K562 (cell line): ENCODE measurements at regions not wholly inside any gene's neighbourhood (a gene's known extent, or its start where the extent isn't known, plus 50 kb on each side); places are given as distances from the start of the nearest gene placed in this dataset.

Experiments used
- ATF7 ChIP-seq: fragments of 450-650 bp; IDR thresholded peaks from 2 replicates; pipeline ENCODE4 v1.7.1; 2014; ENCODE audit warnings: mild to moderate bottlenecking, moderate library complexity
- BHLHE40 ChIP-seq: IDR thresholded peaks from 2 replicates; pipeline ENCODE4 v1.6.1; 2011; ENCODE audit warnings: low read length, improper control_type of control experiment
- CHAMP1 ChIP-seq: fragments of 450-650 bp; IDR thresholded peaks from 2 replicates; pipeline ENCODE4 v1.6.1; 2016; ENCODE audit warnings: mild to moderate bottlenecking
- CREB1 ChIP-seq, 2 experiments: sonication (generic) in 1 of 2; formaldehyde crosslinking in 1 of 2; IDR thresholded peaks; 2 replicates each; pipeline versions ENCODE4 v1.6.1 to v1.8.0; 2012 to 2022; ENCODE audit warnings: inconsistent platforms in 1 of 2, mild to moderate bottlenecking in 1 of 2, missing genetic modification reagents in 1 of 2, moderate library complexity in 1 of 2
- EGR1 ChIP-seq: fragments of 450-650 bp; conservative IDR thresholded peaks from 2 replicates; pipeline ENCODE4 v1.6.1; 2017; ENCODE audit warnings: mild to moderate bottlenecking
- FOXJ2 ChIP-seq: fragments of 200-800 bp; sonication (Bioruptor generic); IDR thresholded peaks from 2 replicates; pipeline ENCODE4 v1.6.1; 2016; ENCODE audit warnings: missing genetic modification characterization, missing compliant biosample characterization
- HNRNPLL ChIP-seq: fragments of 200-400 bp; formaldehyde crosslinking; IDR thresholded peaks from 2 replicates; pipeline ENCODE4 v1.6.1; 2017; ENCODE audit warnings: low read length, low read depth, mild to moderate bottlenecking; ENCODE audit not compliant: poor library complexity, severe bottlenecking
- MIER1 ChIP-seq: fragments of 450-650 bp; IDR thresholded peaks from 2 replicates; pipeline ENCODE4 v1.6.1; 2016; ENCODE audit warnings: antibody characterized with exemption, mild to moderate bottlenecking, low read depth
- MYNN ChIP-seq, 2 experiments: sonication (generic); formaldehyde crosslinking in 1 of 2; IDR thresholded peaks; 2 replicates each; pipeline versions ENCODE4 v1.5.0 to v1.6.1; 2016 to 2020; ENCODE audit warnings: antibody characterized with exemption in 1 of 2, missing genetic modification reagents in 1 of 2
- NEUROD1 ChIP-seq: fragments of 150-350 bp; IDR thresholded peaks from 2 replicates; pipeline ENCODE4 v1.6.1; 2014; ENCODE audit warnings: borderline replicate concordance, low read length, low read depth; ENCODE audit not compliant: partially characterized antibody
- NR1H2 ChIP-seq: sonication (generic); formaldehyde crosslinking; IDR thresholded peaks from 2 replicates; pipeline ENCODE4 v1.4.0; 2020; ENCODE audit warnings: mild to moderate bottlenecking, missing genetic modification reagents
- TRIM28 ChIP-seq: fragments of 450-650 bp; IDR thresholded peaks from 2 replicates; pipeline ENCODE4 v1.6.1; 2017
- XRCC3 ChIP-seq: fragments of 450-650 bp; IDR thresholded peaks from 2 replicates; pipeline ENCODE4 v1.6.1; 2017; ENCODE audit warnings: mild to moderate bottlenecking, moderate library complexity
- ZBTB1 ChIP-seq: sonication (generic); formaldehyde crosslinking; IDR thresholded peaks from 2 replicates; pipeline ENCODE4 v1.8.1; 2023; ENCODE audit warnings: missing genetic modification reagents, low read depth, mild to moderate bottlenecking, borderline replicate concordance
- ZNF12 ChIP-seq: sonication (generic); formaldehyde crosslinking; IDR thresholded peaks from 2 replicates; pipeline ENCODE4 v1.4.0; 2020; ENCODE audit warnings: mild to moderate bottlenecking, missing genetic modification reagents
- ZNF445 ChIP-seq: fragments of 250-450 bp; sonication (Bioruptor Pico); IDR thresholded peaks from 2 replicates; pipeline ENCODE4 v1.4.0; 2020; ENCODE audit warnings: low read depth, mild to moderate bottlenecking, moderate library complexity
- ZSCAN29 ChIP-seq: fragments of 450-650 bp; IDR thresholded peaks from 2 replicates; pipeline ENCODE4 v1.6.1; 2017
- ZSCAN32 ChIP-seq: fragments of 450-650 bp; formaldehyde crosslinking; IDR thresholded peaks from 2 replicates; pipeline ENCODE4 v1.4.0; 2020; ENCODE audit warnings: mild to moderate bottlenecking, moderate library complexity
- TF ChIP-seq, protein P1 (sequence below): sonication (generic); formaldehyde crosslinking; IDR thresholded peaks from 2 replicates; pipeline ENCODE4 v1.8.1; 2023; ENCODE audit warnings: missing genetic modification reagents, mild to moderate bottlenecking, borderline replicate concordance
- TF ChIP-seq, protein P2 (sequence below): fragments of 250-450 bp; sonication (Bioruptor Pico); IDR thresholded peaks from 2 replicates; pipeline ENCODE4 v1.8.0; 2022; ENCODE audit warnings: moderate library complexity, mild to moderate bottlenecking, inconsistent platforms

GRCh38 chr9:129495620-129496472 is 125.1 kb downstream of the C9orf50 start (continued):
- TF ChIP-seq ZBTB1 (CRISPR knock-in tag), result no peak
- TF ChIP-seq, protein P1, sequence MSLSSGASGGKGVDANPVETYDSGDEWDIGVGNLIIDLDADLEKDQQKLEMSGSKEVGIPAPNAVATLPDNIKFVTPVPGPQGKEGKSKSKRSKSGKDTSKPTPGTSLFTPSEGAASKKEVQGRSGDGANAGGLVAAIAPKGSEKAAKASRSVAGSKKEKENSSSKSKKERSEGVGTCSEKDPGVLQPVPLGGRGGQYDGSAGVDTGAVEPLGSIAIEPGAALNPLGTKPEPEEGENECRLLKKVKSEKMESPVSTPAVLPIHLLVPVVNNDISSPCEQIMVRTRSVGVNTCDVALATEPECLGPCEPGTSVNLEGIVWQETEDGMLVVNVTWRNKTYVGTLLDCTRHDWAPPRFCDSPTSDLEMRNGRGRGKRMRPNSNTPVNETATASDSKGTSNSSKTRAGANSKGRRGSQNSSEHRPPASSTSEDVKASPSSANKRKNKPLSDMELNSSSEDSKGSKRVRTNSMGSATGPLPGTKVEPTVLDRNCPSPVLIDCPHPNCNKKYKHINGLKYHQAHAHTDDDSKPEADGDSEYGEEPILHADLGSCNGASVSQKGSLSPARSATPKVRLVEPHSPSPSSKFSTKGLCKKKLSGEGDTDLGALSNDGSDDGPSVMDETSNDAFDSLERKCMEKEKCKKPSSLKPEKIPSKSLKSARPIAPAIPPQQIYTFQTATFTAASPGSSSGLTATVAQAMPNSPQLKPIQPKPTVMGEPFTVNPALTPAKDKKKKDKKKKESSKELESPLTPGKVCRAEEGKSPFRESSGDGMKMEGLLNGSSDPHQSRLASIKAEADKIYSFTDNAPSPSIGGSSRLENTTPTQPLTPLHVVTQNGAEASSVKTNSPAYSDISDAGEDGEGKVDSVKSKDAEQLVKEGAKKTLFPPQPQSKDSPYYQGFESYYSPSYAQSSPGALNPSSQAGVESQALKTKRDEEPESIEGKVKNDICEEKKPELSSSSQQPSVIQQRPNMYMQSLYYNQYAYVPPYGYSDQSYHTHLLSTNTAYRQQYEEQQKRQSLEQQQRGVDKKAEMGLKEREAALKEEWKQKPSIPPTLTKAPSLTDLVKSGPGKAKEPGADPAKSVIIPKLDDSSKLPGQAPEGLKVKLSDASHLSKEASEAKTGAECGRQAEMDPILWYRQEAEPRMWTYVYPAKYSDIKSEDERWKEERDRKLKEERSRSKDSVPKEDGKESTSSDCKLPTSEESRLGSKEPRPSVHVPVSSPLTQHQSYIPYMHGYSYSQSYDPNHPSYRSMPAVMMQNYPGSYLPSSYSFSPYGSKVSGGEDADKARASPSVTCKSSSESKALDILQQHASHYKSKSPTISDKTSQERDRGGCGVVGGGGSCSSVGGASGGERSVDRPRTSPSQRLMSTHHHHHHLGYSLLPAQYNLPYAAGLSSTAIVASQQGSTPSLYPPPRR (CRISPR knock-in tag), result no peak
- TF ChIP-seq XRCC3, result no peak
- no peak for TF ChIP-seq ZSCAN29
- TF ChIP-seq ZSCAN32, result no peak
- TF ChIP-seq ZNF12 (CRISPR knock-in tag), result no peak; the same call in 1 of the 2 replicates
- no peak for TF ChIP-seq TRIM28
- TF ChIP-seq NR1H2 (CRISPR knock-in tag), result peak; percentile 70; the same call in 1 of the 2 replicates
- no peak for TF ChIP-seq MIER1
- no peak for TF ChIP-seq HNRNPLL
- TF ChIP-seq FOXJ2 (tag), result no peak
- peak; percentile 52 for TF ChIP-seq EGR1
- TF ChIP-seq CREB1 (IDR thresholded peaks at IDR 0.05), result peak; percentile 58; the same call in 1 of the 2 replicates
- 0 out of 2 replicates have a peak, but pooled peaks have one; percentile 30 for TF ChIP-seq CREB1 (CRISPR knock-in tag; IDR thresholded peaks at IDR 0.05)
- TF ChIP-seq MYNN (IDR thresholded peaks at IDR 0.05), result peak; percentile 58; the same call in 1 of the 2 replicates
- no peak for TF ChIP-seq MYNN (CRISPR knock-in tag; IDR thresholded peaks at IDR 0.05)
- no peak for TF ChIP-seq NEUROD1
- no peak for TF ChIP-seq CHAMP1
- TF ChIP-seq, protein P2, sequence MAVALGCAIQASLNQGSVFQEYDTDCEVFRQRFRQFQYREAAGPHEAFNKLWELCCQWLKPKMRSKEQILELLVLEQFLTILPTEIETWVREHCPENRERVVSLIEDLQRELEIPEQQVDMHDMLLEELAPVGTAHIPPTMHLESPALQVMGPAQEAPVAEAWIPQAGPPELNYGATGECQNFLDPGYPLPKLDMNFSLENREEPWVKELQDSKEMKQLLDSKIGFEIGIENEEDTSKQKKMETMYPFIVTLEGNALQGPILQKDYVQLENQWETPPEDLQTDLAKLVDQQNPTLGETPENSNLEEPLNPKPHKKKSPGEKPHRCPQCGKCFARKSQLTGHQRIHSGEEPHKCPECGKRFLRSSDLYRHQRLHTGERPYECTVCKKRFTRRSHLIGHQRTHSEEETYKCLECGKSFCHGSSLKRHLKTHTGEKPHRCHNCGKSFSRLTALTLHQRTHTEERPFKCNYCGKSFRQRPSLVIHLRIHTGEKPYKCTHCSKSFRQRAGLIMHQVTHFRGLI (CRISPR knock-in tag), result no peak
- peak; percentile 99 for TF ChIP-seq ATF7
- no peak for TF ChIP-seq ZNF445 (CRISPR knock-in tag)
- TF ChIP-seq BHLHE40, result no peak
